Keratinocyte (primary cell): ENCODE measurements at regions not wholly inside any gene's neighbourhood (a gene's known extent, or its start where the extent isn't known, plus 50 kb on each side); places are given as distances from the start of the nearest gene placed in this dataset.

ENCODE experiments used
- DNase-seq: peaks from one replicate; pipeline ENCODE4 v3.0.0-alpha.2; 2011; ENCODE audit warnings: low read depth, missing footprints, low spot score
- FAIRE-seq: peaks from 2 replicates; lab custom pipeline; 2011; peaks lifted over from hg19 to GRCh38; lab: Jason Lieb, UNC
- H2AFZ ChIP-seq: 2 replicates; pipeline ENCODE4 v1.6.0; 2012; ENCODE audit warnings: low read length, control low read depth, inconsistent platforms; ENCODE audit not compliant: control insufficient read depth
- H3K27ac ChIP-seq: 2 replicates; pipeline ENCODE4 v1.5.1; 2011; ENCODE audit warnings: low read length; ENCODE audit not compliant: control insufficient read depth, insufficient read depth
- H3K27me3 ChIP-seq: 3 replicates; pipeline ENCODE4 v1.6.0; 2011; ENCODE audit warnings: low read length; ENCODE audit not compliant: control insufficient read depth, insufficient read depth; ENCODE audit errors: extremely low read depth
- H3K36me3 ChIP-seq, 2 experiments: 2 replicates in 1 of 2; 3 replicates in 1 of 2; pipeline ENCODE4 v1.5.1; 2011; ENCODE audit warnings: low read length in 2 of 2, mild to moderate bottlenecking in 1 of 2; ENCODE audit not compliant: control insufficient read depth in 2 of 2, insufficient read depth in 2 of 2; ENCODE audit errors: extremely low read depth in 1 of 2
- H3K4me1 ChIP-seq: 3 replicates; pipeline ENCODE4 v1.5.1; 2011; ENCODE audit warnings: low read length; ENCODE audit not compliant: control insufficient read depth, insufficient read depth; ENCODE audit errors: extremely low read depth
- H3K4me2 ChIP-seq: 3 replicates; pipeline ENCODE4 v1.6.0; 2011; ENCODE audit warnings: low read depth, low read length; ENCODE audit not compliant: control insufficient read depth, insufficient read depth; ENCODE audit errors: extremely low read depth
- H3K4me3 ChIP-seq, 3 experiments: fragments of 200-600 bp in 1 of 3; sonication (generic) in 1 of 3; 2 replicates in 2 of 3; 3 replicates in 1 of 3; pipeline ENCODE4 v1.5.1; 2011 to 2016; ENCODE audit warnings: low read length in 3 of 3, mild to moderate bottlenecking in 3 of 3, control low read depth in 2 of 3, inconsistent platforms in 1 of 3, low read depth in 1 of 3, mixed read lengths in 1 of 3, mixed run types in 1 of 3, moderate library complexity in 1 of 3; ENCODE audit not compliant: control insufficient read depth in 2 of 3, insufficient read depth in 2 of 3; ENCODE audit errors: extremely low read depth in 1 of 3
- H3K79me2 ChIP-seq: 2 replicates; pipeline ENCODE4 v1.6.0; 2012; ENCODE audit warnings: low read length; ENCODE audit not compliant: control insufficient read depth, insufficient read depth
- H3K9ac ChIP-seq: 3 replicates; pipeline ENCODE4 v1.6.0; 2011; ENCODE audit warnings: low read length; ENCODE audit not compliant: control insufficient read depth, insufficient read depth; ENCODE audit errors: extremely low read depth
- H3K9me1 ChIP-seq: 3 replicates; pipeline ENCODE4 v1.6.0; 2011; ENCODE audit warnings: low read length; ENCODE audit not compliant: control insufficient read depth, insufficient read depth; ENCODE audit errors: extremely low read depth
- H3K9me3 ChIP-seq: 2 replicates; pipeline ENCODE4 v1.5.1; 2012; ENCODE audit warnings: low read depth, low read length; ENCODE audit not compliant: control insufficient read depth
- H4K20me1 ChIP-seq: 3 replicates; pipeline ENCODE4 v1.6.0; 2011; ENCODE audit warnings: low read length; ENCODE audit not compliant: control insufficient read depth, insufficient read depth; ENCODE audit errors: extremely low read depth
- CTCF ChIP-seq, 3 experiments: IDR thresholded peaks in 1 of 3; conservative IDR thresholded peaks in 1 of 3; optimal IDR thresholded peaks in 1 of 3; 2 replicates in 2 of 3; 3 replicates in 1 of 3; pipeline versions ENCODE3 to v1.5.1; 2011; ENCODE audit warnings: low read length in 3 of 3, mild to moderate bottlenecking in 3 of 3, moderate library complexity in 2 of 3, control low read depth in 1 of 3, inconsistent platforms in 1 of 3; ENCODE audit not compliant: insufficient read depth in 2 of 3; ENCODE audit errors: extremely low read depth in 1 of 3
- EZH2 ChIP-seq: IDR thresholded peaks from one replicate; pipeline ENCODE4 v1.6.1; 2012; ENCODE audit warnings: inconsistent platforms, mild to moderate bottlenecking, low read length, moderate library complexity
- dilution Hi-C: fragments of 300-500 bp; cut with MboI; formaldehyde crosslinking; loops from one replicate; pipeline ENCODE4 v1.7.0; 2020; ENCODE audit warnings: low sequenced_read_pairs; ENCODE audit not compliant: extremely low pct_ligation_motif_present

- Histone ChIP-seq H3K27ac (no peak overlapping the region), H3K9me1 (no peaks in the 10 kb centered on the region), H3K4me1 (peaks cover 8% of the 10 kb centered on the region), H3K36me3 (no peaks in the 10 kb centered on the region), H3K9ac (no peak overlapping the region), H3K4me3 (no peak overlapping the region), H4K20me1 (no peaks in the 10 kb centered on the region), H3K27me3 (no peaks in the 10 kb centered on the region), H3K9me3 (no peaks in the 10 kb centered on the region), H3K79me2 (no peaks in the 10 kb centered on the region), H2AFZ (no peak overlapping the region), H3K4me2 (no peak overlapping the region)
- no peak for DNase-seq
- dilution Hi-C loops: no loop called here
- TF ChIP-seq EZH2: no peak
- TF ChIP-seq CTCF (optimal IDR thresholded peaks at IDR 0.05 in 1 of 3, IDR thresholded peaks at IDR 0.05 in 1 of 3, conservative IDR thresholded peaks at IDR 0.05 in 1 of 3; ENCODE audit: extremely low read depth in 1 of 3, insufficient read depth in 2 of 3, low read length in 3 of 3): no peak
- FAIRE-seq: no peak
These were observed 148.8 kb upstream of the CACNA2D1 start for GRCh38 chr7:82592416-82592815.

- Histone ChIP-seq H3K4me3 (no peak overlapping the region), H3K27me3 (peaks cover 10% of the 10 kb centered on the region), H3K9ac (no peak overlapping the region), H3K9me1 (no peaks in the 10 kb centered on the region), H3K9me3 (no peaks in the 10 kb centered on the region), H3K36me3 (no peaks in the 10 kb centered on the region), H3K4me2 (no peak overlapping the region), H3K79me2 (no peaks in the 10 kb centered on the region), H4K20me1 (no peaks in the 10 kb centered on the region), H3K27ac (no peak overlapping the region), H2AFZ (no peak overlapping the region), H3K4me1 (no peaks in the 10 kb centered on the region)
- FAIRE-seq (no peak), DNase-seq (no peak)
- TF ChIP-seq CTCF (optimal IDR thresholded peaks at IDR 0.05 in 1 of 3, IDR thresholded peaks at IDR 0.05 in 1 of 3, conservative IDR thresholded peaks at IDR 0.05 in 1 of 3; ENCODE audit: extremely low read depth in 1 of 3, insufficient read depth in 2 of 3, low read length in 3 of 3): no peak
- no peak for TF ChIP-seq EZH2
- dilution Hi-C loops: no loop called here
These were observed 135.5 kb upstream of the CACNA2D1 start for GRCh38 chr7:82579047-82579446.
